Sigmoid colon (tissue), 6 donors: ENCODE measurements at regions not wholly inside any gene's neighbourhood (a gene's known extent, or its start where the extent isn't known, plus 50 kb on each side); places are given as distances from the start of the nearest gene placed in this dataset.

Source experiments
- DNase-seq: peaks from one replicate; pipeline ENCODE4 v3.0.0-alpha.2; 2019
- H3K27ac ChIP-seq, 4 donors: fragments of 200-600 bp; sonication (generic); one replicate each; pipeline ENCODE4 v1.5.1; 2016 to 2019; ENCODE audit warnings: mild to moderate bottlenecking in 1 of 4
- H3K27me3 ChIP-seq, 3 donors: fragments of 200-600 bp; sonication (generic); one replicate each; pipeline ENCODE4 v1.5.1; 2019; ENCODE audit warnings: mild to moderate bottlenecking in 1 of 3
- H3K36me3 ChIP-seq, 4 donors: fragments of 200-600 bp; sonication (generic); one replicate each; pipeline ENCODE4 v1.5.1; 2016 to 2019
- H3K4me1 ChIP-seq, 4 donors: fragments of 200-600 bp; sonication (generic); one replicate each; pipeline ENCODE4 v1.5.1; 2017 to 2019
- H3K4me3 ChIP-seq, 4 donors: fragments of 200-600 bp; sonication (generic); one replicate each; pipeline ENCODE4 v1.5.1; 2017 to 2019; ENCODE audit warnings: mild to moderate bottlenecking in 2 of 4, moderate library complexity in 1 of 4
- H3K9me3 ChIP-seq, 4 donors: fragments of 200-600 bp in 3 of 4; sonication (generic) in 3 of 4; one replicate each; pipeline versions ENCODE4 v1.5.1 to v1.6.1; 2013 to 2019
- CTCF ChIP-seq, 4 experiments: fragments of 450-650 bp in 3 of 4; fragments of 200-600 bp in 1 of 4; IDR thresholded peaks; one replicate each; pipeline ENCODE4 v1.5.1; 2016 to 2019; ENCODE audit warnings: antibody characterized with exemption in 4 of 4, mild to moderate bottlenecking in 3 of 4, moderate library complexity in 2 of 4
- EP300 ChIP-seq, 4 donors: sonication (generic); formaldehyde crosslinking; IDR thresholded peaks; one replicate each; pipeline ENCODE4 v1.6.1; 2017; ENCODE audit warnings: antibody characterized with exemption in 4 of 4
- POLR2A ChIP-seq, 2 donors: fragments of 450-650 bp; IDR thresholded peaks; one replicate each; pipeline ENCODE4 v1.6.1; 2016; ENCODE audit warnings: antibody characterized with exemption in 2 of 2, mild to moderate bottlenecking in 2 of 2, moderate library complexity in 2 of 2
- POLR2AphosphoS5 ChIP-seq, 4 donors: sonication (generic); formaldehyde crosslinking; IDR thresholded peaks; one replicate each; pipeline ENCODE4 v1.6.1; 2017; ENCODE audit warnings: antibody characterized with exemption in 4 of 4
- WGBS, 2 donors: extraction: QIAGEN DNeasy Blood & Tissue Kit; methylation state at CpG; one replicate each; pipeline ENCODE4 v1.1.7; 2013; 5-methylcytosine and 5-hydroxymethylcytosine counted together
- intact Hi-C: fragments of 100-400 bp; cut with DNase I; formaldehyde crosslinking; loops from one replicate; pipeline ENCODE4 v1.15.1; 2023
- donor health status: healthy with polysubstance abuse.
- donor health status: healthy.

DNA sequence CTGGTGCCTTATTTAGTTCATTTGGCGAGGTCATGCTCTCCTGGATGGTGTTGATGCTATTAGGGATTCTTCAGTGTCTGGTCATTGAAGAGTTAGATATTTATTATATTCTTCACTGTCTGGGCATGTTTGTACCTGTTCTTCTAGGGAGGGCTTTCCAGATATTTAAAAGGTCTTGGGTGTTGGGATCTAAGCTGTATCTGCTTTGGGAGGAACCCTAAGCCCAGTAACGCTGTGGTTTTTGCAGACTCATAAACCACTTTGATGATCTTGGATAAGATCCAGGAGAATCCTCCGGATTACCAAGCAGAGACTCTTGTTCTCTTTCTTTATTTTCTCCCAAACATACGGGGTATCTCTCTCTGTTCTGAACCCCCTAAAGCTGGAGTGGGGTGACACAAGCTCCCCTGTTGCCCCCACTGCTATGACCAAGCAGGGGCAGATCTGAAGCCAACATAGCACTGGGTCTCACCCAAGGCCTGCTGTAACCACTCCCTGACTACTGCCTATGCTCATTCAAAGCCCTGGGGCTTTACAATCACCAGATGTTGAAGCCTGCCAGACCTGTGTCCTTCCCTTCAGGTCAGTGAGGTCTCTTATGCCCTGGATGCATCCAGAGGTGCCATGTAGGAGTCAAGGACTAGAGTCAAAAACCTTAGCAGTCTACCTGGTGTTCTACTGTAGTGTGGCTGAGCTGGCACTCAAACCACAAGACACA is 187.6 kb downstream of the GUCY2F start:
- 57 to 73% methylated on average over 4 of the region's 4 CpGs for WGBS, 2 donors
- Histone ChIP-seq H3K27ac (no peak overlapping the region), H3K36me3 (no peaks in the 10 kb centered on the region), H3K4me1 (no peaks in the 10 kb centered on the region), H3K9me3 (no peaks in the 10 kb centered on the region), H3K4me3 (no peak overlapping the region), H3K27me3 (no peaks in the 10 kb centered on the region)
- no peak for TF ChIP-seq EP300 (IDR thresholded peaks at IDR 0.05)
- TF ChIP-seq POLR2AphosphoS5 (IDR thresholded peaks at IDR 0.05): no peak
- TF ChIP-seq CTCF (IDR thresholded peaks at IDR 0.05): no peak
- TF ChIP-seq POLR2A (IDR thresholded peaks at IDR 0.05): no peak
- DNase-seq: no peak
- intact Hi-C loops: no loop called here

DNA sequence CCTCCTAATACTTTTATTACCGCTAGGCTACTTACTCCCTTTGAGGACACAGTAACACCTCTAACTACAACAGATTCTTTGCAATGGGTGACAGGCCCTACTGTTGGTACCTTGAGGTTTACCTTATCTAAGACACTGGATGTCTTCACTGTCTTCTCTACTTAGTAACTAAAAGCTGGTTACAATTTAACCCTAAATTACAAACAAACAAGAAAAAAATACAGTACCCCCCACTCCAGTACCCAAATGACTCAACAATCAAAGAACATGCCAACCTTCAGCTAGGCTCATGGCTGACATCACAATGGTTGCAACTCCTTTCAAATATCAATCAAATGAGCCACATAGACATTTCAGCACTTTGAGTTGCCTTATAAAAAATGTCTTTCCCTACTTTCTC is 198.0 kb downstream of the GUCY2F start:
- no peak overlapping the region for H3K27ac ChIP-seq
- intact Hi-C loops: no loop called here
- 67 to 93% methylated on average over 1 of the region's 1 CpG for WGBS, 2 donors
- H3K4me3 ChIP-seq: no peak overlapping the region
- no peaks in the 10 kb centered on the region for H3K9me3 ChIP-seq
- no peak for DNase-seq
- H3K36me3 ChIP-seq: no peaks in the 10 kb centered on the region
- H3K27me3 ChIP-seq: no peaks in the 10 kb centered on the region
- TF ChIP-seq EP300 (IDR thresholded peaks at IDR 0.05) (no peak), POLR2A (IDR thresholded peaks at IDR 0.05) (no peak), CTCF (IDR thresholded peaks at IDR 0.05) (no peak), POLR2AphosphoS5 (IDR thresholded peaks at IDR 0.05) (no peak)
- H3K4me1 ChIP-seq: no peaks in the 10 kb centered on the region

DNA sequence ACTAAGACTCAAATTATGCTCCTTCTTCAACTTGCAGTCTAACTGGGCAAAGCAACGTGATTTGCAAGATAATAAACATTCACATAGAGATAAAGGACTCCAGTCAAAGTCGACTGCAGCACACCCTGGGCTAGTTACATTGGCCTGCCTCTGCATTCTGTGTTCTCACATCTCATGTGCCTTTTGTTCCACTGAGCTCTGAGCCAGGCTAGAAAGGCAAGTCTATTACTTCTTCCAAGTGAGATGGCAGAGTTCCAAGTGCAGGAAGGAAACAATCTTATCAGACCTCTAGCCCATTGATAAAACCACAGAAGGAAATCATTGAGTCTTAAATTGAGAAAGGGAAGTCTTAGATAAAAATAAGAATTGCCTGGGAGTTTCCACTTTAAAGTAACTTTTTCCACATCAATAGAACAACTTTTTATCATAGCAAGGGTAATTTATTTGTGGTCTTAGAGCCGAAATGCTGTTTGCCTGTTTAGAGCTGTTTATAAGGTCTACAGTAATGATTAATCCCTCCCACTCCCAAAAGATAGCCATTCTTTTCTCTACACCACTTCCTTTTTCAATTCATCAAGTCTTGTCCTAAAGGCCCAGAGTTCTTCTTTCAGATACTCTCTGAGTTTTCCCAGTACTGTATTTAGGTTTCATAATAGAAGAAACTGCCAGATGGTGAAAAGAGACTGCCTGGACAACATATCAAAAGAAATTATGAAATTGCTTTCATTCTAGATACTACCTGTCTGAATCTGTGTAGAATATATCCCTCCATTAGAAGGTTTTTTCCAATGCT is 200.2 kb downstream of the GUCY2F start:
- no peaks in the 10 kb centered on the region for H3K4me1 ChIP-seq
- H3K36me3 ChIP-seq: no peaks in the 10 kb centered on the region
- intact Hi-C loops: no loop called here
- TF ChIP-seq POLR2A (IDR thresholded peaks at IDR 0.05) (no peak), CTCF (IDR thresholded peaks at IDR 0.05) (no peak), POLR2AphosphoS5 (IDR thresholded peaks at IDR 0.05) (no peak), EP300 (IDR thresholded peaks at IDR 0.05) (no peak)
- no peak overlapping the region for H3K4me3 ChIP-seq
- 3 to 11% methylated on average over 3 of the region's 3 CpGs for WGBS, 2 donors
- no peak for DNase-seq
- H3K9me3 ChIP-seq: no peaks in the 10 kb centered on the region
- no peaks in the 10 kb centered on the region for H3K27me3 ChIP-seq
- H3K27ac ChIP-seq: no peak overlapping the region

GRCh38 chrX:109274806-109275205 is 207.1 kb downstream of the GUCY2F start:
- intact Hi-C loops: no loop called here
- WGBS, 2 donors: 88 to 90% methylated on average over 3 of the region's 3 CpGs
- no peak overlapping the region for H3K27ac ChIP-seq
- no peaks in the 10 kb centered on the region for H3K9me3 ChIP-seq
- H3K36me3 ChIP-seq: no peaks in the 10 kb centered on the region
- no peaks in the 10 kb centered on the region for H3K27me3 ChIP-seq
- H3K4me3 ChIP-seq: no peak overlapping the region
- DNase-seq: no peak
- TF ChIP-seq EP300 (IDR thresholded peaks at IDR 0.05): no peak
- no peak for TF ChIP-seq POLR2A (IDR thresholded peaks at IDR 0.05)
- TF ChIP-seq CTCF (IDR thresholded peaks at IDR 0.05): no peak
- TF ChIP-seq POLR2AphosphoS5 (IDR thresholded peaks at IDR 0.05): no peak
- H3K4me1 ChIP-seq: no peaks in the 10 kb centered on the region
